GM23338 (cell line): ENCODE measurements at regions not wholly inside any gene's neighbourhood (a gene's known extent, or its start where the extent isn't known, plus 50 kb on each side); places are given as distances from the start of the nearest gene placed in this dataset.

Experiments
- JUNB ChIP-seq: IDR thresholded peaks from one replicate; pipeline ENCODE4 v1.6.1; 2016; ENCODE audit warnings: antibody characterized with exemption; ENCODE audit not compliant: unreplicated experiment
- TF ChIP-seq, protein P1 (sequence below), 2 experiments: fragments of 200-600 bp in 1 of 2; sonication (generic) in 1 of 2; conservative IDR thresholded peaks; 2 replicates each; pipeline versions ENCODE4 v1.5.1 to v1.6.1; 2016 to 2017; ENCODE audit warnings: antibody characterized with exemption in 2 of 2, low read depth in 2 of 2, mild to moderate bottlenecking in 2 of 2, moderate library complexity in 1 of 2

DNA sequence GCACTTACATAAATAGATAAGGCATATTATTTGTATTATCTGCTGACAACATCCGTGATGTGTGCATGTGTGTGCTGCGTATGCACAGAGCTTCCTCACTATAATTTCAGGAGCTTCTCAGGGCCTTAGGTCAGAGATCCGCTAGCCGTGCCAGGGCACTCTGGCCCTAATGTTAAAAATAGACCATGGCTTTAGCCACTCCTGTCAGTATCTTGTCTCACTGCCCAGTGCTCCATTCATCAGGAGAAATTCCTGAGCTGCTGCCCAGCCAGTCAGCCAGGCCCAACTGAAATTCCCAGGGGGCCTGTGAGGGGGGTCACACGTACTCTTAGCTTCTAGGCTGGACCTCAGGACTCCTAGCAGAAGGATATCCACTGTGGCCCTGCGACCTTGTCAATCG, 70.0 kb upstream of the ABHD2 start:
- TF ChIP-seq, protein P1, sequence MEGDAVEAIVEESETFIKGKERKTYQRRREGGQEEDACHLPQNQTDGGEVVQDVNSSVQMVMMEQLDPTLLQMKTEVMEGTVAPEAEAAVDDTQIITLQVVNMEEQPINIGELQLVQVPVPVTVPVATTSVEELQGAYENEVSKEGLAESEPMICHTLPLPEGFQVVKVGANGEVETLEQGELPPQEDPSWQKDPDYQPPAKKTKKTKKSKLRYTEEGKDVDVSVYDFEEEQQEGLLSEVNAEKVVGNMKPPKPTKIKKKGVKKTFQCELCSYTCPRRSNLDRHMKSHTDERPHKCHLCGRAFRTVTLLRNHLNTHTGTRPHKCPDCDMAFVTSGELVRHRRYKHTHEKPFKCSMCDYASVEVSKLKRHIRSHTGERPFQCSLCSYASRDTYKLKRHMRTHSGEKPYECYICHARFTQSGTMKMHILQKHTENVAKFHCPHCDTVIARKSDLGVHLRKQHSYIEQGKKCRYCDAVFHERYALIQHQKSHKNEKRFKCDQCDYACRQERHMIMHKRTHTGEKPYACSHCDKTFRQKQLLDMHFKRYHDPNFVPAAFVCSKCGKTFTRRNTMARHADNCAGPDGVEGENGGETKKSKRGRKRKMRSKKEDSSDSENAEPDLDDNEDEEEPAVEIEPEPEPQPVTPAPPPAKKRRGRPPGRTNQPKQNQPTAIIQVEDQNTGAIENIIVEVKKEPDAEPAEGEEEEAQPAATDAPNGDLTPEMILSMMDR (conservative IDR thresholded peaks at IDR 0.05; ENCODE audit: low read depth in 2 of 2) = no peak
- no peak for TF ChIP-seq JUNB
